Psoas muscle (tissue), 7 donors: ENCODE measurements at regions not wholly inside any gene's neighbourhood (a gene's known extent, or its start where the extent isn't known, plus 50 kb on each side); places are given as distances from the start of the nearest gene placed in this dataset.

Experiments
- ATAC-seq, 4 donors: fragments of 200-7000 bp; cut with Tn5 transposase; one replicate each; pipeline ENCODE4 v1.9.1; 2020; ENCODE audit warnings: moderate library complexity in 3 of 4, mild to moderate bottlenecking in 2 of 4
- DNase-seq, 2 donors: peaks; one replicate each; pipeline ENCODE4 v3.0.0-alpha.2; 2020
- H3K27ac ChIP-seq: fragments of 200-600 bp; one replicate; pipeline ENCODE4 v1.8.0; 2022
- H3K27me3 ChIP-seq, 3 donors: fragments of 200-600 bp in 1 of 3; one replicate each; pipeline versions ENCODE4 v1.6.1 to v1.8.0; 2013 to 2022; ENCODE audit warnings: low read length in 2 of 3, mild to moderate bottlenecking in 2 of 3, moderate library complexity in 1 of 3; ENCODE audit not compliant: insufficient read depth in 3 of 3
- H3K36me3 ChIP-seq, 2 donors: fragments of 200-600 bp in 1 of 2; one replicate each; pipeline versions ENCODE4 v1.6.1 to v1.8.0; 2013 to 2022; ENCODE audit warnings: low read depth in 1 of 2, mild to moderate bottlenecking in 1 of 2, moderate library complexity in 1 of 2; ENCODE audit not compliant: insufficient read depth in 1 of 2
- H3K4me1 ChIP-seq: fragments of 200-600 bp; one replicate; pipeline ENCODE4 v1.8.0; 2022
- H3K4me3 ChIP-seq: fragments of 200-600 bp; one replicate; pipeline ENCODE4 v1.8.0; 2022; ENCODE audit warnings: mild to moderate bottlenecking
- H3K9me3 ChIP-seq: fragments of 200-600 bp; one replicate; pipeline ENCODE4 v1.8.0; 2022
- WGBS, 3 donors: extraction: QIAGEN DNeasy Blood & Tissue Kit; methylation state at CpG; one replicate each; pipeline versions ENCODE4 v1.1.6 to v1.1.7; 2013; 5-methylcytosine and 5-hydroxymethylcytosine counted together
- intact Hi-C, 2 donors: fragments of 100-400 bp; cut with DNase I; formaldehyde crosslinking; loops; one replicate each; pipeline versions ENCODE4 v1.11.0 to v1.14.2; 2022
- TF ChIP-seq, protein P1 (sequence below): fragments of 200-600 bp; IDR thresholded peaks from one replicate; pipeline ENCODE4 v1.8.0; 2022; ENCODE audit warnings: antibody characterized with exemption
- donor health status: healthy with polysubstance abuse.
- donor health status: DM: no; HTN: no; CAD: no; lungs with moderate emphysema.
- donor health status: Bipolar disorder and iron deficiency.
- donor health status: healthy.
- donor health status: DM: yes; HTN: yes; CAD: no.
- donor health status: DM: no; HTN: no; CAD: no.
- donor health status: DM: yes; HTN: yes; CAD: no.

DNA sequence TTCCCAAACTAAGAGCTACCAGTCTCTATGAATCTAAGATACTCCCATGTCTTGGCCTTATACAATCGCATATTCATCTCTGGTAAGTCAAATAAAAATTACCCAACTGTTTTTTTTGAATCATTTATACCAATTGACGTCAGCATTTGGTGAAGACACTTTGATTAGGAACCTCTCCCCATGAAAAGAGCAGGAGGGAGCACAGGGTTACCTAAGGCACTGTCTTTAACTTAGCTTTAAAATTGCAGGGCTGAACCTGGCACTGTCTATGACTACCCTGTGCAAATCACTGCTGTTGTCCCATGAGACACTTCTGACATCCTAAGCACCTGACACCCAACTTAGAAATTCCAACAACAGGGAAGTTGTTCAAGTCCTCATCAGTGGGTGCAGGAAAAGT is 586.4 kb downstream of the MAT2B start:
- TF ChIP-seq, protein P1, sequence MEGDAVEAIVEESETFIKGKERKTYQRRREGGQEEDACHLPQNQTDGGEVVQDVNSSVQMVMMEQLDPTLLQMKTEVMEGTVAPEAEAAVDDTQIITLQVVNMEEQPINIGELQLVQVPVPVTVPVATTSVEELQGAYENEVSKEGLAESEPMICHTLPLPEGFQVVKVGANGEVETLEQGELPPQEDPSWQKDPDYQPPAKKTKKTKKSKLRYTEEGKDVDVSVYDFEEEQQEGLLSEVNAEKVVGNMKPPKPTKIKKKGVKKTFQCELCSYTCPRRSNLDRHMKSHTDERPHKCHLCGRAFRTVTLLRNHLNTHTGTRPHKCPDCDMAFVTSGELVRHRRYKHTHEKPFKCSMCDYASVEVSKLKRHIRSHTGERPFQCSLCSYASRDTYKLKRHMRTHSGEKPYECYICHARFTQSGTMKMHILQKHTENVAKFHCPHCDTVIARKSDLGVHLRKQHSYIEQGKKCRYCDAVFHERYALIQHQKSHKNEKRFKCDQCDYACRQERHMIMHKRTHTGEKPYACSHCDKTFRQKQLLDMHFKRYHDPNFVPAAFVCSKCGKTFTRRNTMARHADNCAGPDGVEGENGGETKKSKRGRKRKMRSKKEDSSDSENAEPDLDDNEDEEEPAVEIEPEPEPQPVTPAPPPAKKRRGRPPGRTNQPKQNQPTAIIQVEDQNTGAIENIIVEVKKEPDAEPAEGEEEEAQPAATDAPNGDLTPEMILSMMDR, result no peak
- DNase-seq, result no peak
- Histone ChIP-seq H3K27ac (no peak overlapping the region), H3K9me3 (no peaks in the 10 kb centered on the region), H3K27me3 (no peaks in the 10 kb centered on the region), H3K4me3 (no peak overlapping the region), H3K4me1 (no peaks in the 10 kb centered on the region), H3K36me3 (no peaks in the 10 kb centered on the region)
- WGBS, 3 donors, result 72 to 84% (median 82%) methylated on average over 2 of the region's 2 CpGs
- intact Hi-C loops, result no loop called here
- no peak for ATAC-seq

DNA sequence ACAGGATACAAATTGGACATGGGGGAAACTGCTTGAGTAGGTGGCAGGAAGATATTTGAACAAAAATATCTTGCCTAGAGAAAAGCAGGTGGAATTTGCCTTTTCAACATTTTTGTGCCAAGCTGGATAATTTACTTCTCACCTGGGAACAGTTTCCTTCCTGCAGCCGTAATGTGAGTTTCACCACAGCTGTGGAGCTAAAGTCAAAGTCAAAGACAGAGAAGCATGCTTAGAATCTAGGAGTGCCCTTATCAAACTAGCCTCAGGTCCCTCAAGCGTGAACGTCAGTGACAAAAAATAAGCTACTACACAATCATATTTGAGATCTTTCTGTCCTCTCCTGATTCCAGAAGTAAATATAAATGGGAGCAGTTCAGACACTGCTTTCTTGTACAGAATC is 588.9 kb downstream of the MAT2B start:
- TF ChIP-seq, protein P1, result no peak
- H3K36me3 ChIP-seq, result no peaks in the 10 kb centered on the region
- ATAC-seq, result no peak
- no peak overlapping the region for H3K27ac ChIP-seq
- 30 to 32% (median 32%) methylated on average over 3 of the region's 3 CpGs for WGBS, 3 donors
- intact Hi-C loops, result no loop called here
- H3K4me1 ChIP-seq, result no peaks in the 10 kb centered on the region
- H3K9me3 ChIP-seq, result no peaks in the 10 kb centered on the region
- no peak for DNase-seq
- H3K27me3 ChIP-seq, result no peaks in the 10 kb centered on the region
- H3K4me3 ChIP-seq, result no peak overlapping the region

DNA sequence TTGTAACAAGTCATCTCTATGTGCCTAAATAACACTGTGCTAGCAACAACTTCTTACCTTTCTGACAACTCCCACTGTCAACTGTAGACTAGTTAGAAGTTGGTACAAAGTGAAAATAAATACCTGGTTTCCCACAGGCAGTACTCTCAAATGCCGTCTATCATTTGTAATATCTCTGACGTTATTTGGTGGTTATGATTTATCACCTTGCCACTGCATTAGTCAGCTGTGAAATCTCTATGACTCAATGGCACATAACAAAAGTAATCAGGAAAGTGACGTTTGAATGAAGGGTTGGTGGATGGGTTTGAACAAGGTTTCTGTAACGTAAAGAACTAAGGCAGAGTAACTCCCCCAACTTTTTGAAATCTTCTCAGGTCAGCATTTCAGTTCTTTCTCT is 592.3 kb downstream of the MAT2B start:
- Histone ChIP-seq H3K36me3 (no peaks in the 10 kb centered on the region), H3K4me3 (no peak overlapping the region), H3K9me3 (no peaks in the 10 kb centered on the region), H3K27me3 (no peaks in the 10 kb centered on the region), H3K27ac (no peak overlapping the region), H3K4me1 (no peaks in the 10 kb centered on the region)
- no peak for DNase-seq
- ATAC-seq, result no peak
- 58 to 77% (median 69%) methylated on average over 4 of the region's 4 CpGs for WGBS, 3 donors
- intact Hi-C loops, result no loop called here
- TF ChIP-seq, protein P1, result no peak

GRCh38 chr5:164098531-164098930 is 593.1 kb downstream of the MAT2B start:
- no peak for DNase-seq
- H3K4me1 ChIP-seq, result no peaks in the 10 kb centered on the region
- no peaks in the 10 kb centered on the region for H3K9me3 ChIP-seq
- TF ChIP-seq, protein P1, result no peak
- no peaks in the 10 kb centered on the region for H3K27me3 ChIP-seq
- H3K27ac ChIP-seq, result no peak overlapping the region
- no peak overlapping the region for H3K4me3 ChIP-seq
- no peaks in the 10 kb centered on the region for H3K36me3 ChIP-seq
- no peak for ATAC-seq
- 79 to 85% (median 80%) methylated on average over 1 of the region's 1 CpG for WGBS, 3 donors
- intact Hi-C loops, result no loop called here

GRCh38 chr5:164098979-164099378 is 593.6 kb downstream of the MAT2B start:
- DNase-seq, result no peak
- Histone ChIP-seq H3K4me1 (no peaks in the 10 kb centered on the region), H3K4me3 (no peak overlapping the region), H3K27ac (no peak overlapping the region), H3K9me3 (no peaks in the 10 kb centered on the region), H3K36me3 (no peaks in the 10 kb centered on the region), H3K27me3 (no peaks in the 10 kb centered on the region)
- WGBS, 3 donors, result 76 to 77% (median 77%) methylated on average over 6 of the region's 6 CpGs
- no peak for ATAC-seq
- TF ChIP-seq, protein P1, result no peak
- intact Hi-C loops, result no loop called here
